Fibroblast of lung (primary cell): ENCODE measurements at regions not wholly inside any gene's neighbourhood (a gene's known extent, or its start where the extent isn't known, plus 50 kb on each side); places are given as distances from the start of the nearest gene placed in this dataset.

Experiments
- DNase-seq, 2 donors: peaks; one replicate each; pipeline versions ENCODE4 v3.0.0 to v3.0.0-alpha.2; 2010; ENCODE audit warnings: low read depth in 2 of 2
- H2AFZ ChIP-seq: 2 replicates; pipeline ENCODE4 v1.5.1; 2012; ENCODE audit warnings: low read length, control low read depth, inconsistent platforms
- H3K27ac ChIP-seq: 2 replicates; pipeline ENCODE4 v1.5.1; 2011; ENCODE audit warnings: low read length, control low read depth; ENCODE audit not compliant: insufficient read depth
- H3K27me3 ChIP-seq: 2 replicates; pipeline ENCODE4 v1.5.1; 2011; ENCODE audit warnings: mild to moderate bottlenecking, low read length; ENCODE audit not compliant: control insufficient read depth, insufficient read depth
- H3K36me3 ChIP-seq: 2 replicates; pipeline ENCODE4 v1.5.1; 2011; ENCODE audit warnings: low read length; ENCODE audit not compliant: control insufficient read depth, insufficient read depth
- H3K4me1 ChIP-seq: 2 replicates; pipeline ENCODE4 v1.5.1; 2011; ENCODE audit warnings: low read length; ENCODE audit not compliant: control insufficient read depth, insufficient read depth; ENCODE audit errors: extremely low read depth
- H3K4me2 ChIP-seq: 2 replicates; pipeline ENCODE4 v1.5.1; 2011; ENCODE audit warnings: low read length, control low read depth; ENCODE audit not compliant: insufficient read depth; ENCODE audit errors: extremely low read depth
- H3K4me3 ChIP-seq, 4 experiments: fragments of 200-600 bp in 1 of 4; sonication (generic) in 1 of 4; replicated peaks in 1 of 4; 2 replicates each; pipeline ENCODE4 v1.5.1; 2011 to 2016; ENCODE audit warnings: low read length in 4 of 4, low read depth in 3 of 4, mild to moderate bottlenecking in 3 of 4, control low read depth in 2 of 4, inconsistent platforms in 1 of 4, mixed read lengths in 1 of 4; ENCODE audit not compliant: insufficient read depth in 1 of 4; ENCODE audit errors: control extremely low read depth in 1 of 4
- H3K79me2 ChIP-seq: 2 replicates; pipeline ENCODE4 v1.5.1; 2012; ENCODE audit warnings: mild to moderate bottlenecking, low read length, inconsistent platforms; ENCODE audit not compliant: control insufficient read depth, insufficient read depth
- H3K9ac ChIP-seq: 2 replicates; pipeline ENCODE4 v1.5.1; 2011; ENCODE audit warnings: mild to moderate bottlenecking, low read length, control low read depth; ENCODE audit not compliant: insufficient read depth
- H3K9me3 ChIP-seq: 2 replicates; pipeline ENCODE4 v1.5.1; 2012; ENCODE audit warnings: low read depth, low read length; ENCODE audit not compliant: control insufficient read depth, insufficient read depth
- H4K20me1 ChIP-seq: 2 replicates; pipeline ENCODE4 v1.5.1; 2011; ENCODE audit warnings: low read length; ENCODE audit not compliant: control insufficient read depth, insufficient read depth; ENCODE audit errors: extremely low read depth
- CTCF ChIP-seq, 2 donors: IDR thresholded peaks in 1 of 2; conservative IDR thresholded peaks in 1 of 2; 1 replicate in 1 of 2; 2 replicates in 1 of 2; pipeline ENCODE4 v1.5.1; 2011 to 2012; ENCODE audit warnings: low read length in 2 of 2, control low read depth in 1 of 2, inconsistent platforms in 1 of 2, low read depth in 1 of 2, mild to moderate bottlenecking in 1 of 2
- EZH2 ChIP-seq: IDR thresholded peaks from 2 replicates; pipeline ENCODE4 v1.5.1; 2012; ENCODE audit warnings: low read length, control low read depth, mild to moderate bottlenecking; ENCODE audit errors: missing control alignments

GRCh38 chr1:193584731-193585239 is 398.4 kb upstream of the B3GALT2 start:
- Histone ChIP-seq H3K4me3 (no peak overlapping the region), H3K4me1 (no peaks in the 10 kb centered on the region), H3K27me3 (no peaks in the 10 kb centered on the region), H4K20me1 (no peaks in the 10 kb centered on the region), H3K79me2 (no peaks in the 10 kb centered on the region), H3K9me3 (no peaks in the 10 kb centered on the region), H3K9ac (no peak overlapping the region), H3K36me3 (no peaks in the 10 kb centered on the region), H3K4me2 (no peak overlapping the region), H2AFZ (no peak overlapping the region), H3K27ac (no peak overlapping the region)
- DNase-seq, result no peak
- TF ChIP-seq CTCF (conservative IDR thresholded peaks at IDR 0.05 in 1 of 2, IDR thresholded peaks at IDR 0.05 in 1 of 2; ENCODE audit: low read depth in 1 of 2, low read length in 2 of 2) (no peak), EZH2 (no peak)

- Histone ChIP-seq H3K36me3 (no peaks in the 10 kb centered on the region), H3K27ac (no peak overlapping the region), H3K27me3 (no peaks in the 10 kb centered on the region), H2AFZ (no peak overlapping the region), H3K4me3 (no peak overlapping the region), H3K9me3 (no peaks in the 10 kb centered on the region), H3K4me1 (no peaks in the 10 kb centered on the region), H3K4me2 (no peak overlapping the region), H3K79me2 (no peaks in the 10 kb centered on the region), H4K20me1 (no peaks in the 10 kb centered on the region), H3K9ac (no peak overlapping the region)
- DNase-seq, result no peak
- TF ChIP-seq CTCF (conservative IDR thresholded peaks at IDR 0.05 in 1 of 2, IDR thresholded peaks at IDR 0.05 in 1 of 2; ENCODE audit: low read depth in 1 of 2, low read length in 2 of 2), result no peak
- no peak for TF ChIP-seq EZH2
Measured at GRCh38 chr1:193581341-193581740, 394.9 kb upstream of the B3GALT2 start.

DNA sequence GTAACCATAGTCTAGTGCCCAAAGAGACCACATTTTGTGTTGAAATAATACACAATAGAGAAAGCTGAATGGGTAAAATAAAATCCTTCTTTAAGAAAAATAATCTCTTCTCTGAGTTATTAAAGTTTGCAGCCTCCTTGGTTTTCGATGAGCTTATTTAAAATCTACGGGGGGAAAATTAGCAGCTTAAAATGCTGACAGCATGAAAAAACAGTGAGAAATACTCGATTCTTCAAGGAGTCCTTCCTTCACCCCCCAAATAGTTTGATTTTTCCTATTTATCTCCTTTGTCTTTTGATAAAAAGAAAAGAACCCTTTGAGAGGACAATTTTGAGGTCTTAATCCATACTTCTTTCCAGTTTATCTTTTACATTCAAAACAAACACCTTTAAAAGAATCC is 394.0 kb upstream of the B3GALT2 start:
- Histone ChIP-seq H3K36me3 (no peaks in the 10 kb centered on the region), H4K20me1 (no peaks in the 10 kb centered on the region), H3K79me2 (no peaks in the 10 kb centered on the region), H3K9ac (no peak overlapping the region), H3K4me1 (no peaks in the 10 kb centered on the region), H3K9me3 (no peaks in the 10 kb centered on the region), H3K4me2 (no peak overlapping the region), H3K27me3 (no peaks in the 10 kb centered on the region), H3K27ac (no peak overlapping the region), H3K4me3 (no peak overlapping the region), H2AFZ (no peak overlapping the region)
- TF ChIP-seq EZH2 (no peak), CTCF (conservative IDR thresholded peaks at IDR 0.05 in 1 of 2, IDR thresholded peaks at IDR 0.05 in 1 of 2; ENCODE audit: low read depth in 1 of 2, low read length in 2 of 2) (no peak)
- no peak for DNase-seq
